ENCODE measurements at regions not wholly inside any gene's neighbourhood (a gene's known extent, or its start where the extent isn't known, plus 50 kb on each side); places are given as distances from the start of the nearest gene placed in this dataset.
"Not testable (repeated sequence)": the region's sequence is repeated elsewhere in the genome, so short reads cannot be mapped to it uniquely, and the experiment has no call there.

DNA sequence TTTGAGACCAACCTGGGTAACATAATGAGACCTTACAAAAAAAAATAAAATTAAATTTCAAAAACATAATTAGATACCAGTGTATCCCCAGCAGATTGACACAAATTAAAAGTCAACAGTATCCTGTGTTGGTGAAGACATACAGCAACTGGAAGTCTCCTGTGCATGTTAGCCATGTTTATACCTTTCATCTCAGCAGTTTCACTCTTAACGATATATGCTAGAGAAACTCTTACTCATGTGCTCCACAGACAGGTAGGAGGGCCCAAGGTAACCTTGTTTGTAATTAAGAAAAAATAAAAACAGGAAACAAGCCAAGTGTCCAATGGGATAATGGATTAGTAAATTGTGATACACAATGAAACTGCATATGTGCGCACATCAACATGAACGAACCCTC lies 50.1 kb upstream of the N4BP3 start:
- TF ChIP-seq, protein P1, sequence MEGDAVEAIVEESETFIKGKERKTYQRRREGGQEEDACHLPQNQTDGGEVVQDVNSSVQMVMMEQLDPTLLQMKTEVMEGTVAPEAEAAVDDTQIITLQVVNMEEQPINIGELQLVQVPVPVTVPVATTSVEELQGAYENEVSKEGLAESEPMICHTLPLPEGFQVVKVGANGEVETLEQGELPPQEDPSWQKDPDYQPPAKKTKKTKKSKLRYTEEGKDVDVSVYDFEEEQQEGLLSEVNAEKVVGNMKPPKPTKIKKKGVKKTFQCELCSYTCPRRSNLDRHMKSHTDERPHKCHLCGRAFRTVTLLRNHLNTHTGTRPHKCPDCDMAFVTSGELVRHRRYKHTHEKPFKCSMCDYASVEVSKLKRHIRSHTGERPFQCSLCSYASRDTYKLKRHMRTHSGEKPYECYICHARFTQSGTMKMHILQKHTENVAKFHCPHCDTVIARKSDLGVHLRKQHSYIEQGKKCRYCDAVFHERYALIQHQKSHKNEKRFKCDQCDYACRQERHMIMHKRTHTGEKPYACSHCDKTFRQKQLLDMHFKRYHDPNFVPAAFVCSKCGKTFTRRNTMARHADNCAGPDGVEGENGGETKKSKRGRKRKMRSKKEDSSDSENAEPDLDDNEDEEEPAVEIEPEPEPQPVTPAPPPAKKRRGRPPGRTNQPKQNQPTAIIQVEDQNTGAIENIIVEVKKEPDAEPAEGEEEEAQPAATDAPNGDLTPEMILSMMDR (IDR thresholded peaks at IDR 0.05): no peak
- TF ChIP-seq ZFX (IDR thresholded peaks at IDR 0.05; ENCODE audit: borderline replicate concordance): no peak

DNA sequence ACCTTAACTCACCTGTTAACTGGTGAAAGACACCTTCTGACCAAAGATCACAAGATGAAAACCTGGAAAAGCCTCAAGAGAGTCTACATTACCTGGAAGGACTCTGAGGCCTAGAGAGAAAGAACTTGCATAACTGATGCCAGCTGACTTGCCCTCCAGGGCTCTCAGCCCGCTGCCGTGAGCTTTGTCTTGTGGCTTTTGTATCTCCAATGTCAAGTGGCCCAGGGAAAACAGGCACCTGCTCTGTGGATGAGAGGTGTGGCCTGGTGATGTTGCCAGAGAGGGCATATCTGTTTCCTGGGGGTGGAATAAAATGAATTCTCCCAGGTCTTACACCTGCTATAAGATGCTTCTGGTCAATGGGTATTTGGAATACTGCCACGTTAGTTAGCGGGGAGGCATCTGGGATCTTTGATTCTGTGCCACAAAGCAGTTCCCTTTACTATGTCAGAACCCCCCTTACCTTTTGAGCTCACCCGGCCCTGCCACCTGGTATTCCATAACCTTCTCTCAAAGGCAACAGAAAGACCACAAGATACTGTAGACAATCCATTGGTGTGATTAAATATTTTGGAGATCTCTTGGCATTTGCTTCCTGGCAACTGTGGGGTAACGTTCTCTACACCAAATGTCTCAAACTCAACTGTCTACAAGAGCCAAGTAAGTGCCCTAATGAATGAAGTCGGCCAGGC lies 54.9 kb upstream of the N4BP3 start:
- TF ChIP-seq ZFX (IDR thresholded peaks at IDR 0.05; ENCODE audit: borderline replicate concordance): no peak
- TF ChIP-seq, protein P1 (IDR thresholded peaks at IDR 0.05): no peak
- no peak overlapping the region for H3K27ac ChIP-seq

More for the DNA sequence above, 50.1 kb upstream of the N4BP3 start:
- no peak overlapping the region for H3K27ac ChIP-seq

DNA sequence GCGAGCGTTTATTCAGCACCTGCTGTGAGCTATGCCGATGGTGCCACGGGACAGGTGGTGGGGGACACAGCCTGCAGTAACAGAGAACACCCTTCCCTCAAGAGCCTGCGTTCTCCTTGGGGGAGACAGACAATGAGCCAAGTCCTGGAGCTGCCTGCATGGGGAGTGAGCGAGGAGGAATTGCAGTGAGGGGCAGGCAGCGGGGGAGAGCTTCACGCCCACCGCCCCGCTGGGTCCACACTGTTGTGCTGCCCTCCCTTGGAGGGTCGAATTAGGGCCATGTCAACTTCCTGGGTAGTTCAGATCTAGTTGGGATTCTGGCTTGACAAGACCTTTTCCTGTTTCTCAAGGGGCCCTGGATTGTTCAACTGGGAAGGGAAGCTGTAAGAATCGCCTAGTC lies 55.5 kb upstream of the N4BP3 start:
- no peak overlapping the region for H3K27ac ChIP-seq
- TF ChIP-seq, protein P1 (IDR thresholded peaks at IDR 0.05): no peak
- no peak for TF ChIP-seq ZFX (IDR thresholded peaks at IDR 0.05; ENCODE audit: borderline replicate concordance)

DNA sequence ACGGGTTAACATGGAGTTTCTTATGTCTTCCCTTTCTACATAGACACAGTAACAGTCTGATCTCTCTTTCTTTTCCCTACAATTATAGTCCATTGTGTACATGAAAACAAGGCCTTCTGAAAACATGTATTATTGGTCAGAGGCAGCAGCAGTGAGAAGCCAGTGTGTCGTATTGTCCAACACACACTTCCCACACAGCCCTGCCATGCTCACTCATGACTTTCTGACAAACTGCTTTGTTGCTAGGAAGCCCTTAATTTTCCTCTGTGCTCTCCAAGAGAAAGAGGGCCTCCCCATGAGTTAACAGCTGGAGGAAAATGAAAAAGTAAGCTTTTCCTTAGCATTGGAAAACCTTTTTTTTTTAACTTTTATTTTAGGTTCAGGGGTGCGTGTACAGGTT lies 56.4 kb upstream of the N4BP3 start:
- H3K27ac ChIP-seq: no peak overlapping the region
- TF ChIP-seq, protein P1 (IDR thresholded peaks at IDR 0.05): no peak
- TF ChIP-seq ZFX (IDR thresholded peaks at IDR 0.05; ENCODE audit: borderline replicate concordance): no peak

DNA sequence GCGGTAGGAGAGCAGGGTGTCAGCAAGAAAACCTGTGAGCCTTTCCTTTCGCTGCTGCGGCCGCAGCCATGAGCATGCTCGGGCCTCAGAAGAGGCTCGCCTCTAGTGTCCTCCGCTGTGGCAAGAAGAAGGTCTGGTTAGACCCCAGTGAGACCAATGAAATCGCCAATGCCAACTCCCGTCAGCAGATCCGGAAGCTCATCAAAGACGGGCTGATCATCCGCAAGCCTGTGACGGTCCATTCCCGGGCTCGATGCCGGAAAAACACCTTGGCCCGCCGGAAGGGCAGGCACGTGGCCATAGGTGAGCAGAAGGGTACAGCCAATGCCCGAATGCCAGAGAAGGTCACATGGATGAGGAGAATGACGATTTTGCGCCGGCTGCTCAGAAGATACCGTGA lies 57.8 kb upstream of the N4BP3 start:
- H3K27ac ChIP-seq: not testable (repeated sequence)

DNA sequence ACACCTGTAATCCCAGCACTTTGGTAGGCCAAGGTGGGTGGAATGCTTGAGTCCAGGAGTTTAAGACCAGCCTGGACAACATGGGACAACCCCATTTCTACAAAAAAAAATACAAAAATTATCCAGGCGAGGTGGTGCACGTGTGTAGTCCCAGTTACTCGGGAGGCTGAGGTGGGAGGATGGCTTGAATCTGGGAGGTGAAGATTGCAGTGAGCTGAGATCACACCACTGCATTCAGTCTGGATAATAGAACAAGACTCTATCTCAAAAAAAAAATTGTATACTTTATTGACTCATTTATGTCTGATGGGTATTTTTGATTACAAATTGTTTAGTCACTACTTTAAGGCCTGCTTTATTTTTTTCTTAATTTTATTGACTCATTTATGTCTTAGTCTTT lies 56.0 kb upstream of the PROP1 start:
- peak overlapping the region; percentile 7; the same call in 1 of the 2 replicates for H3K27ac ChIP-seq

DNA sequence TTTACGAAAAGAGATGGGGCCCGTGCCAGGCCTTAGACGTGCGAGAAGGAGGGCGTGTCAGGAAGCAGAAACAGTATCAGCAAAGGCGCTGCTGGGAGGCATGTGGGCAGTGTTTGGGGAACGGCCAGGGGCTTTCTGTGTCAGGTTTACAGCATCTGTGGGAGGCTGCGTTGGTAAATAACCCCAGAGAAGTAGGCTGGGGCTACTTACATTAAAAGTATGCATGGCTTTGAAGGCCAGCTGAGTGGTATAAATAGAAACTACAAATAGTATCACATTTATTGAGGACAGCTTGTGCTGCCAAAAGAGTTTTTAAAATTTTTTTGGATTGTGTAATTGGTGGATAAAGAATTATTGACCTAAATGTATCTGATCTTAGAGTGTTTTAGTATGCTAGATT lies 54.8 kb upstream of the PROP1 start:
- not testable (repeated sequence) for H3K27ac ChIP-seq

DNA sequence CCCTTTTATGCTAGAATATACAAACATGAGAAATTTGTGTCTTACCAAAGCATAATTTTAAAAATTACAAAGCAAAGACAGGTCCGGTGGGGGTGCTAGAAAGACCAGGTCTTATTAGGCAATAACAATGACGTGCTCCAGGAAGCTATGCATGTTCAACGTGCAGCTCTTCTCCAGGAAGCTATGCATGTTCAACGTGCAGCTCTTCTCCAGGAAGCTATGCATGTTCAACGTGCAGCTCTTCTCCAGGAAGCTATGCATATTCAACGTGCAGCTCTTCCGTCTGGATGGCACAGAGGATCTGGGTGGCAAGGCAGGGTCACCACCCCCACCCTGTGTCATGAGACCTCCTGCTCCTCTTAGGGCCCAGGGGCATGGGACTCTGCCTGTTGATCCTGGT lies 51.9 kb upstream of the PROP1 start:
- not testable (repeated sequence) for H3K27ac ChIP-seq

DNA sequence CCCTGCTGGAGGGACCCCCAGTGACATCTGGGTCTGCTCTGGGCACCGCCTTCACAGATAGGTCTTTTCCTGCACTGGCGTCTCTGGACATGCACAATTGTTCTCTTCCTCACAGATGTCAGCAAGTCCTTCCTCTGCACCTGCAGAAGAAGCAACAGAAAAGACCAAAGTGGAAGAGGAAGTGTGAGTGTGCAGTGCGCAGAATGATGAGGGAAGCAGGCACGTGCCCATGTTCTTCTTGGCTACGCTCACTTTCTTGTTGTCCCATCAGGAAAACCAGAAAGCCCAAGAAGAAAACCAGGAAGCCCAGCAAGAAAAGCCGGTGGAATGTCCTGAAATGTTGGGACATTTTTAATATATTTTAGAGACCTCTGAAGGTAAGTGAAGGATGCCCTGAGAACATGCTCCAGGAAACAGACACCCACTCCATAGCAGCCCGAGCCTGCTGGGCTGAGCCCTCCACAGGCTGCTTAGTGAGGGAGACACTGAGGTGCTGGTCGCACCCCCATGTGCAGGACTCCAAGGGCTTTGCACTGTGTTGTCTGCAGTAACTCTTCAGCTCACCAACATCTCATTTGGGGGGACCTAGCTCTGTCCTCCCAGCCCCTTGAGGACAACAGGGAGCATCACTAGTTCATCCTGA lies 50.8 kb upstream of the PROP1 start:
- H3K27ac ChIP-seq: not testable (repeated sequence)

DNA sequence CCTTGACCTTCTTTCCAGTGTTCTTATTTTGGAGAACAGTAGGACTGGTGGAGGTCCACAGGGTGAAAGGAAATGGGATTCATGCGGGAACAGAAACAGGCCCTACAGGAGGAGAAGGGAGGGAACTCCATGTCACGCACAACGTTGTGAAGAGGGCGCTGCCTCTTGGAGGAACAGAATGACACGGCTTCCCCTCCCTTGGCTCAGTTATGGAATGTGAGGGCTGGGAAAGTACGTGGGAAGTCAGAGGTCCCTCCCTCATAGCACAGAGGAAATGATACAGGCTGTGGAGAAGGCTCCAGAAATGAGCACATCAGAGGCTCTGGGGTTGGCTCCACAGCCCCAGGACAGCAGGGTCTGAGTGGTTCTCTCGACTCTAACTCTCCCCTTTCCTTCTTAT lies 49.9 kb upstream of the PROP1 start:
- not testable (repeated sequence) for H3K27ac ChIP-seq
